PC-3 (cell line): ENCODE measurements at regions not wholly inside any gene's neighbourhood (a gene's known extent, or its start where the extent isn't known, plus 50 kb on each side); places are given as distances from the start of the nearest gene placed in this dataset.

Source experiments
- ATAC-seq: fragments of 200-7000 bp; cut with Tn5 transposase; 2 replicates; pipeline ENCODE4 v1.9.1; 2020; ENCODE audit warnings: mild to moderate bottlenecking, moderate library complexity
- BruUV-seq: library from RNA; stranded (reverse); fragments of 400-500 nt; replicated peaks from 2 replicates; lab custom pipeline; 2021; lab: Mats Ljungman, UMichigan
- CTCF ChIA-PET: fragments of 300-600 bp; sonication (Branson Sonifier 250); formaldehyde crosslinking; loops from one replicate; lab custom pipeline; 2022; ENCODE audit warnings: antibody characterized with exemption; lab: Charles Lee
- POLR2A ChIA-PET: fragments of 300-600 bp; sonication (Branson Sonifier 250); formaldehyde crosslinking; loops from one replicate; lab custom pipeline; 2022; ENCODE audit warnings: antibody characterized with exemption; ENCODE audit not compliant: unreplicated experiment; lab: Charles Lee
- DNase-seq: peaks from one replicate; pipeline ENCODE4 v3.0.0-alpha.2; 2015
- H2AFZ ChIP-seq: fragments of 300-600 bp; sonication (generic); 2 replicates; pipeline ENCODE4 v1.6.0; 2016; ENCODE audit warnings: antibody characterized with exemption, low read length
- H3F3A ChIP-seq: fragments of 300-600 bp; sonication (generic); one replicate; pipeline ENCODE4 v1.6.0; 2017; ENCODE audit warnings: antibody characterized with exemption, low read length, control low read depth, mild to moderate bottlenecking; ENCODE audit not compliant: unreplicated experiment
- H3K27ac ChIP-seq: fragments of 300-600 bp; sonication (generic); 2 replicates; pipeline ENCODE4 v1.5.1; 2016; ENCODE audit warnings: mild to moderate bottlenecking, low read length
- H3K27me3 ChIP-seq: fragments of 300-600 bp; sonication (generic); 2 replicates; pipeline ENCODE4 v1.6.1; 2016; ENCODE audit warnings: low read length, mixed read lengths
- H3K36me3 ChIP-seq: fragments of 300-600 bp; sonication (generic); 2 replicates; pipeline ENCODE4 v1.6.1; 2016; ENCODE audit warnings: low read depth, mixed run types, low read length, mixed read lengths
- H3K4me1 ChIP-seq: fragments of 300-600 bp; sonication (generic); 2 replicates; pipeline ENCODE4 v1.5.1; 2016; ENCODE audit warnings: low read length; ENCODE audit not compliant: insufficient read depth
- H3K4me2 ChIP-seq: fragments of 300-600 bp; sonication (generic); 2 replicates; pipeline ENCODE4 v1.6.0; 2016; ENCODE audit warnings: low read length
- H3K4me3 ChIP-seq: fragments of 300-600 bp; sonication (generic); 2 replicates; pipeline ENCODE4 v1.5.1; 2016; ENCODE audit warnings: mild to moderate bottlenecking, low read length, mixed read lengths
- H3K79me2 ChIP-seq: fragments of 300-600 bp; sonication (generic); 2 replicates; pipeline ENCODE4 v1.6.1; 2017; ENCODE audit warnings: low read length, mixed read lengths
- H3K9ac ChIP-seq: fragments of 300-600 bp; sonication (generic); 2 replicates; pipeline ENCODE4 v1.6.0; 2016; ENCODE audit warnings: mild to moderate bottlenecking, low read length
- H3K9me2 ChIP-seq: fragments of 300-600 bp; sonication (generic); replicated peaks from 2 replicates; pipeline ENCODE4 v1.6.1; 2016; ENCODE audit warnings: mixed run types, low read length, mixed read lengths
- H3K9me3 ChIP-seq: fragments of 300-600 bp; sonication (generic); 2 replicates; pipeline ENCODE4 v1.6.1; 2016; ENCODE audit warnings: low read length, mixed read lengths
- H4K20me1 ChIP-seq: fragments of 300-600 bp; sonication (generic); 2 replicates; pipeline ENCODE4 v1.6.1; 2016; ENCODE audit warnings: low read length, mixed read lengths
- CTCF ChIP-seq: fragments of 300-600 bp; sonication (generic); conservative IDR thresholded peaks from 2 replicates; pipeline ENCODE4 v1.5.1; 2017; ENCODE audit warnings: antibody characterized with exemption, low read depth, mild to moderate bottlenecking, low read length
- EZH2 ChIP-seq: fragments of 300-600 bp; sonication (generic); IDR thresholded peaks from one replicate; pipeline ENCODE4 v1.6.1; 2017; ENCODE audit warnings: antibody characterized with exemption, mild to moderate bottlenecking, low read length; ENCODE audit not compliant: unreplicated experiment
- EZH2phosphoT487 ChIP-seq: fragments of 300-600 bp; sonication (generic); IDR thresholded peaks from 2 replicates; pipeline ENCODE4 v1.6.1; 2018; ENCODE audit warnings: mild to moderate bottlenecking, antibody characterized with exemption, low read length, borderline replicate concordance
- intact Hi-C: fragments of 100-400 bp; cut with micrococcal nuclease; formaldehyde crosslinking; loops from 2 replicates; pipeline ENCODE4 v1.9.0; 2023

GRCh38 chr16:26391833-26392232 lies 674.9 kb upstream of the C16orf82 start:
- TF ChIP-seq EZH2phosphoT487 (no peak), CTCF (no peak), EZH2 (no peak)
- Histone ChIP-seq H3K9me2 (no peaks in the 10 kb centered on the region), H4K20me1 (no peaks in the 10 kb centered on the region), H3K27ac (no peak overlapping the region), H3K9me3 (no peaks in the 10 kb centered on the region), H3K27me3 (no peaks in the 10 kb centered on the region), H3K4me2 (no peak overlapping the region), H3K36me3 (no peaks in the 10 kb centered on the region), H3K4me3 (no peak overlapping the region), H3K4me1 (no peaks in the 10 kb centered on the region), H3F3A (no peaks in the 10 kb centered on the region), H3K9ac (no peak overlapping the region), H2AFZ (no peak overlapping the region), H3K79me2 (no peaks in the 10 kb centered on the region)
- ChIA-PET CTCF (no interaction called here), POLR2A (no interaction called here)
- intact Hi-C loops: no loop called here
- ATAC-seq (no peak), DNase-seq (no peak)
- BruUV-seq: no TSS peak

GRCh38 chr16:26394409-26394808 lies 672.3 kb upstream of the C16orf82 start:
- intact Hi-C loops: no loop called here
- no peaks in the 10 kb centered on the region for H3K27me3 ChIP-seq
- H3K4me2 ChIP-seq: no peak overlapping the region
- no peak for DNase-seq
- no peaks in the 10 kb centered on the region for H3K79me2 ChIP-seq
- H3F3A ChIP-seq: no peaks in the 10 kb centered on the region
- no peak overlapping the region for H2AFZ ChIP-seq
- no peaks in the 10 kb centered on the region for H3K4me1 ChIP-seq
- H3K9me2 ChIP-seq: no peaks in the 10 kb centered on the region
- ChIA-PET POLR2A (no interaction called here), CTCF (no interaction called here)
- BruUV-seq: no TSS peak
- no peak for ATAC-seq
- H3K36me3 ChIP-seq: no peaks in the 10 kb centered on the region
- H4K20me1 ChIP-seq: no peaks in the 10 kb centered on the region
- no peak overlapping the region for H3K9ac ChIP-seq
- no peaks in the 10 kb centered on the region for H3K9me3 ChIP-seq
- no peak overlapping the region for H3K4me3 ChIP-seq
- H3K27ac ChIP-seq: no peak overlapping the region
- no peak for TF ChIP-seq EZH2phosphoT487
- no peak for TF ChIP-seq EZH2
- no peak for TF ChIP-seq CTCF

- CTCF ChIA-PET: no interaction called here
- Histone ChIP-seq H3K4me1 (no peaks in the 10 kb centered on the region), H3K4me2 (no peak overlapping the region), H3F3A (no peaks in the 10 kb centered on the region), H3K79me2 (no peaks in the 10 kb centered on the region), H3K4me3 (no peak overlapping the region), H3K9me2 (no peaks in the 10 kb centered on the region), H3K27ac (no peak overlapping the region), H3K9ac (no peak overlapping the region), H3K9me3 (no peaks in the 10 kb centered on the region), H4K20me1 (no peaks in the 10 kb centered on the region), H3K27me3 (no peaks in the 10 kb centered on the region), H3K36me3 (no peaks in the 10 kb centered on the region), H2AFZ (no peak overlapping the region)
- TF ChIP-seq EZH2: no peak
- no peak for DNase-seq
- POLR2A ChIA-PET: no interaction called here
- no TSS peak for BruUV-seq
- intact Hi-C loops: no loop called here
- ATAC-seq: no peak
Measured at GRCh38 chr16:26395700-26396099, 671.0 kb upstream of the C16orf82 start.
